WTC11 (cell line): ENCODE measurements at regions not wholly inside any gene's neighbourhood (a gene's known extent, or its start where the extent isn't known, plus 50 kb on each side); places are given as distances from the start of the nearest gene placed in this dataset.

Experiments
- ATAC-seq: fragments of 200-7000 bp; cut with Tn5 transposase; 2 replicates; pipeline ENCODE4 v1.10.0; 2021; ENCODE audit warnings: mild to moderate bottlenecking, moderate library complexity
- CTCF ChIA-PET: fragments of 300-600 bp; sonication (Branson Sonifier 250); formaldehyde crosslinking; loops from one replicate; lab custom pipeline; 2021; ENCODE audit warnings: antibody characterized with exemption; lab: Charles Lee
- POLR2A ChIA-PET: fragments of 350-600 bp; sonication (Branson Sonifier 250); formaldehyde crosslinking; loops from one replicate; lab custom pipeline; 2021; ENCODE audit warnings: antibody characterized with exemption; lab: Charles Lee
- DNase-seq: peaks from one replicate; pipeline ENCODE4 v3.0.0; 2021; ENCODE audit warnings: low spot score
- H3K27ac Mint-ChIP-seq: 2 replicates; pipeline ENCODE4 v1.8.0; 2021; ENCODE audit warnings: mixed read lengths
- H3K27me3 Mint-ChIP-seq: 2 replicates; pipeline ENCODE4 v1.8.0; 2021; ENCODE audit warnings: low read depth, mild to moderate bottlenecking, moderate library complexity, mixed read lengths
- H3K36me3 Mint-ChIP-seq: 2 replicates; pipeline ENCODE4 v1.8.0; 2021; ENCODE audit warnings: mixed read lengths
- H3K4me1 Mint-ChIP-seq: 2 replicates; pipeline ENCODE4 v1.8.0; 2022; ENCODE audit warnings: mixed read lengths
- H3K4me3 Mint-ChIP-seq: 2 replicates; pipeline ENCODE4 v1.8.0; 2021; ENCODE audit warnings: mild to moderate bottlenecking, moderate library complexity, mixed read lengths
- H3K9me3 Mint-ChIP-seq: 2 replicates; pipeline ENCODE4 v1.8.0; 2021; ENCODE audit warnings: mixed read lengths
- ATF1 ChIP-seq: sonication (generic); formaldehyde crosslinking; IDR thresholded peaks from 2 replicates; pipeline ENCODE4 v1.8.1; 2023; ENCODE audit warnings: mild to moderate bottlenecking, moderate library complexity, missing genetic modification reagents
- CBFB ChIP-seq: sonication (generic); formaldehyde crosslinking; IDR thresholded peaks from 2 replicates; pipeline ENCODE4 v1.8.1; 2022; ENCODE audit warnings: mild to moderate bottlenecking, low read depth, missing genetic modification reagents
- CREM ChIP-seq: sonication (generic); formaldehyde crosslinking; IDR thresholded peaks from 2 replicates; pipeline ENCODE4 v1.8.1; 2022; ENCODE audit warnings: mild to moderate bottlenecking, missing genetic modification reagents, moderate library complexity
- ESRRA ChIP-seq: sonication (generic); formaldehyde crosslinking; IDR thresholded peaks from 2 replicates; pipeline ENCODE4 v1.8.1; 2022; ENCODE audit warnings: mild to moderate bottlenecking, missing genetic modification reagents, borderline replicate concordance
- FOXJ3 ChIP-seq: sonication (generic); formaldehyde crosslinking; IDR thresholded peaks from 2 replicates; pipeline ENCODE4 v1.9.0; 2021; ENCODE audit warnings: missing genetic modification reagents, mild to moderate bottlenecking, borderline replicate concordance
- FOXK1 ChIP-seq: sonication (generic); formaldehyde crosslinking; IDR thresholded peaks from 2 replicates; pipeline ENCODE4 v1.8.0; 2022; ENCODE audit warnings: mild to moderate bottlenecking, moderate library complexity, missing genetic modification reagents
- FOXP1 ChIP-seq: sonication (generic); formaldehyde crosslinking; IDR thresholded peaks from 2 replicates; pipeline ENCODE4 v1.8.0; 2022; ENCODE audit warnings: missing genetic modification reagents, mild to moderate bottlenecking, moderate library complexity, borderline replicate concordance
- GRHL2 ChIP-seq: fragments of 250-450 bp; sonication (Bioruptor Pico); IDR thresholded peaks from 2 replicates; pipeline ENCODE4 v1.8.0; 2022; ENCODE audit warnings: mild to moderate bottlenecking, moderate library complexity; ENCODE audit not compliant: insufficient replicate concordance, severe bottlenecking
- KAT7 ChIP-seq: sonication (generic); formaldehyde crosslinking; IDR thresholded peaks from 2 replicates; pipeline ENCODE4 v1.8.1; 2023; ENCODE audit warnings: missing genetic modification reagents, mild to moderate bottlenecking, borderline replicate concordance
- MXD4 ChIP-seq: fragments of 250-450 bp; sonication (Bioruptor Pico); IDR thresholded peaks from 2 replicates; pipeline ENCODE4 v1.8.0; 2021; ENCODE audit warnings: mild to moderate bottlenecking, moderate library complexity, borderline replicate concordance
- NR3C1 ChIP-seq: sonication (generic); formaldehyde crosslinking; conservative IDR thresholded peaks from 2 replicates; pipeline ENCODE4 v1.8.1; 2023; ENCODE audit warnings: low read depth, mild to moderate bottlenecking, missing genetic modification reagents
- TCF7 ChIP-seq: sonication (generic); formaldehyde crosslinking; IDR thresholded peaks from 2 replicates; pipeline ENCODE4 v1.8.0; 2022; ENCODE audit warnings: mild to moderate bottlenecking, low read depth, missing genetic modification reagents, moderate library complexity
- TP53 ChIP-seq: sonication (generic); formaldehyde crosslinking; IDR thresholded peaks from 2 replicates; pipeline ENCODE4 v1.8.1; 2023; ENCODE audit warnings: mild to moderate bottlenecking, missing genetic modification reagents
- ZNF219 ChIP-seq: sonication (generic); formaldehyde crosslinking; IDR thresholded peaks from 2 replicates; pipeline ENCODE4 v1.8.0; 2023; ENCODE audit warnings: missing genetic modification reagents, mild to moderate bottlenecking, borderline replicate concordance
- ZNF232 ChIP-seq: sonication (generic); formaldehyde crosslinking; IDR thresholded peaks from 2 replicates; pipeline ENCODE4 v1.8.0; 2022; ENCODE audit warnings: mild to moderate bottlenecking, missing genetic modification reagents
- ZNF317 ChIP-seq: sonication (generic); formaldehyde crosslinking; IDR thresholded peaks from 2 replicates; pipeline ENCODE4 v1.8.1; 2023; ENCODE audit warnings: low read depth, mild to moderate bottlenecking, moderate library complexity, missing genetic modification reagents, borderline replicate concordance
- ZNF416 ChIP-seq: fragments of 250-450 bp; sonication (Bioruptor Pico); IDR thresholded peaks from 2 replicates; pipeline ENCODE4 v1.9.0; 2021; ENCODE audit warnings: mild to moderate bottlenecking, inconsistent platforms
- ZNF423 ChIP-seq: fragments of 250-450 bp; sonication (Bioruptor Pico); IDR thresholded peaks from 2 replicates; pipeline ENCODE4 v2.1.2; 2022; ENCODE audit warnings: mild to moderate bottlenecking, moderate library complexity
- TF ChIP-seq, protein P1 (sequence below): sonication (generic); formaldehyde crosslinking; IDR thresholded peaks from 2 replicates; pipeline ENCODE4 v1.8.0; 2022; ENCODE audit warnings: mild to moderate bottlenecking, missing genetic modification reagents
- TF ChIP-seq, protein P2 (sequence below): sonication (generic); formaldehyde crosslinking; IDR thresholded peaks from 2 replicates; pipeline ENCODE4 v1.8.0; 2022; ENCODE audit warnings: missing genetic modification reagents
- TF ChIP-seq, protein P3 (sequence below): fragments of 200-600 bp; IDR thresholded peaks from 2 replicates; pipeline ENCODE4 v1.8.0; 2022; ENCODE audit warnings: antibody characterized with exemption
- TF ChIP-seq, protein P4 (sequence below): sonication (generic); formaldehyde crosslinking; IDR thresholded peaks from 2 replicates; pipeline ENCODE4 v1.8.1; 2023; ENCODE audit warnings: mild to moderate bottlenecking, missing genetic modification reagents

DNA sequence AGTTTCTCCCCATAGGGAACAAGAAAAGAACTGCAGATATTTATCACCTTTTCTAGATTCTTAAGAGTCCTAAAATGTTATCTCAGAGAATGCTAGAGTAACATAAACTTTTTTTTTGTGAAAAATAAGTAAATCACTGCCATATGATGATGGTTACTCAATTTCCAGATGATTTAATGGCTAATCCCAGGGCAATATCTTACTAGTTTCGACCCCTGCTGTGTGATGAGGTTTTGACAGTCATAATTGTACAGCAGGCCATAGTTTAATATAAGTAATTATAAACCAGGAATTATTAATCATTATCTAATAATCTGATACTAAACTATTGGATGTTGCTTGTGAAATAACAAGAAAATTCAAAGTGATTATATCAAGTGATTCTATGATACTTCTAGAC lies 210.6 kb downstream of the HLX start:
- POLR2A ChIA-PET = no interaction called here

DNA sequence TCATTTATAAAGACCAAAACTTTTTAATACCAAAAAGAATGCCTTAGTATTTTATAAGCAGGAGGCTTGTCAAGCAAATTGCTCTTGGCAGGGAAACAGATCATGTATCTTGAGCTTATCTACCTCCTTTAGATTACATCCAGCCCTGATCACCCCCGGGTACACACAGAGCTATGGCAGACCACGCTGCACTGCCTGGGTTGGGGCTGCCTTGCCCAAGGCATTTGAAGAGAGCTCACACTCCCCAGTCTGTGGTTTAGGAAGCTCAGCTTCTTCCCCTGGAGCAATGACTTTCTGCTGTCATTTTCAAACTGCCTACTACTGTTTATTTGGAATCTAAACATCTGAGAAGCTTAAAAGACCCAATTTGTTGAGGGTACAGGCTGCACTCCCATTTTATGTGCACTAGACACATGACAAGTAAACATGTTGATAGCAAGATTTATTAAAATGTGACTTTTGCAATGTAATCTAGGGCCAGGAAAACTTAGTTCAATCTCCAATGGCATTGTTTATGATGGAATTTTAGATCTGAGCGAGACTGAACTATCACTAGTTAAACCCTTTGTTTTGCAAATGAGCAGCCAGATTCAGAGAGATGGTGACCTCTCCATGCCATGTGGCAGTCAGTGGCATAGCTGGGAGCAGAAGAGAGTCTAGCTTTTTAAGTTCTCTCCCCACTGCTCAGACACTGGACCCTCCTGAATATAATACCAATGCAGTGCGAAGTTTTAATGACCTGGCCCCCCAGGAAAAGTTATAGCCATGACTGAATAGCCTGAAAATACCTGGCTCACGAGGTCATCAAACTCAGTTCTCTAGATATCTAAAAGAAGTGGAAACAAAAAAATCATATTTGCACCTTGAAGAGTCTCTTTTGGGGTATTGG lies 214.9 kb downstream of the HLX start:
- Mint-ChIP-seq H3K27ac (no peak overlapping the region), H3K36me3 (no peaks in the 10 kb centered on the region)
- CTCF ChIA-PET = no interaction called here
- peak; percentile 65 for ATAC-seq
- TF ChIP-seq, protein P1, sequence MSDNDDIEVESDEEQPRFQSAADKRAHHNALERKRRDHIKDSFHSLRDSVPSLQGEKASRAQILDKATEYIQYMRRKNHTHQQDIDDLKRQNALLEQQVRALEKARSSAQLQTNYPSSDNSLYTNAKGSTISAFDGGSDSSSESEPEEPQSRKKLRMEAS (CRISPR knock-in tag) = no peak
- TF ChIP-seq CBFB (CRISPR knock-in tag) (no peak), ZNF423 (CRISPR knock-in tag) (no peak)
- TF ChIP-seq, all 79 proteins: peak for 0
- Mint-ChIP-seq H3K4me3 (no peak overlapping the region), H3K4me1 (peaks cover 8% of the 10 kb centered on the region), H3K27me3 (no peaks in the 10 kb centered on the region), H3K9me3 (no peaks in the 10 kb centered on the region)
- DNase-seq = no peak
- POLR2A ChIA-PET = interaction anchor here (1.1 kb wide), 1 partner anchor 10 kb away, joined by 5 read pairs; no protein-coding TSS in a partner anchor

More for the DNA sequence above, 210.6 kb downstream of the HLX start:
- Mint-ChIP-seq H3K27me3 (no peaks in the 10 kb centered on the region), H3K27ac (no peak overlapping the region), H3K4me1 (peaks cover 8% of the 10 kb centered on the region), H3K4me3 (no peak overlapping the region), H3K36me3 (no peaks in the 10 kb centered on the region), H3K9me3 (no peaks in the 10 kb centered on the region)
- no peak for DNase-seq
- CTCF ChIA-PET = no interaction called here
- TF ChIP-seq ZNF219 (no peak), ESRRA (CRISPR knock-in tag) (no peak), KAT7 (CRISPR knock-in tag) (no peak), NR3C1 (CRISPR knock-in tag) (no peak), ZNF317 (no peak), GRHL2 (CRISPR knock-in tag) (no peak), ZNF416 (CRISPR knock-in tag) (no peak), CREM (CRISPR knock-in tag) (no peak)
- TF ChIP-seq, protein P1 (CRISPR knock-in tag) = no peak
- TF ChIP-seq, protein P2, sequence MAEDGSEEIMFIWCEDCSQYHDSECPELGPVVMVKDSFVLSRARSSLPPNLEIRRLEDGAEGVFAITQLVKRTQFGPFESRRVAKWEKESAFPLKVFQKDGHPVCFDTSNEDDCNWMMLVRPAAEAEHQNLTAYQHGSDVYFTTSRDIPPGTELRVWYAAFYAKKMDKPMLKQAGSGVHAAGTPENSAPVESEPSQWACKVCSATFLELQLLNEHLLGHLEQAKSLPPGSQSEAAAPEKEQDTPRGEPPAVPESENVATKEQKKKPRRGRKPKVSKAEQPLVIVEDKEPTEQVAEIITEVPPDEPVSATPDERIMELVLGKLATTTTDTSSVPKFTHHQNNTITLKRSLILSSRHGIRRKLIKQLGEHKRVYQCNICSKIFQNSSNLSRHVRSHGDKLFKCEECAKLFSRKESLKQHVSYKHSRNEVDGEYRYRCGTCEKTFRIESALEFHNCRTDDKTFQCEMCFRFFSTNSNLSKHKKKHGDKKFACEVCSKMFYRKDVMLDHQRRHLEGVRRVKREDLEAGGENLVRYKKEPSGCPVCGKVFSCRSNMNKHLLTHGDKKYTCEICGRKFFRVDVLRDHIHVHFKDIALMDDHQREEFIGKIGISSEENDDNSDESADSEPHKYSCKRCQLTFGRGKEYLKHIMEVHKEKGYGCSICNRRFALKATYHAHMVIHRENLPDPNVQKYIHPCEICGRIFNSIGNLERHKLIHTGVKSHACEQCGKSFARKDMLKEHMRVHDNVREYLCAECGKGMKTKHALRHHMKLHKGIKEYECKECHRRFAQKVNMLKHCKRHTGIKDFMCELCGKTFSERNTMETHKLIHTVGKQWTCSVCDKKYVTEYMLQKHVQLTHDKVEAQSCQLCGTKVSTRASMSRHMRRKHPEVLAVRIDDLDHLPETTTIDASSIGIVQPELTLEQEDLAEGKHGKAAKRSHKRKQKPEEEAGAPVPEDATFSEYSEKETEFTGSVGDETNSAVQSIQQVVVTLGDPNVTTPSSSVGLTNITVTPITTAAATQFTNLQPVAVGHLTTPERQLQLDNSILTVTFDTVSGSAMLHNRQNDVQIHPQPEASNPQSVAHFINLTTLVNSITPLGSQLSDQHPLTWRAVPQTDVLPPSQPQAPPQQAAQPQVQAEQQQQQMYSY (CRISPR knock-in tag) = no peak
- TF ChIP-seq, protein P3, sequence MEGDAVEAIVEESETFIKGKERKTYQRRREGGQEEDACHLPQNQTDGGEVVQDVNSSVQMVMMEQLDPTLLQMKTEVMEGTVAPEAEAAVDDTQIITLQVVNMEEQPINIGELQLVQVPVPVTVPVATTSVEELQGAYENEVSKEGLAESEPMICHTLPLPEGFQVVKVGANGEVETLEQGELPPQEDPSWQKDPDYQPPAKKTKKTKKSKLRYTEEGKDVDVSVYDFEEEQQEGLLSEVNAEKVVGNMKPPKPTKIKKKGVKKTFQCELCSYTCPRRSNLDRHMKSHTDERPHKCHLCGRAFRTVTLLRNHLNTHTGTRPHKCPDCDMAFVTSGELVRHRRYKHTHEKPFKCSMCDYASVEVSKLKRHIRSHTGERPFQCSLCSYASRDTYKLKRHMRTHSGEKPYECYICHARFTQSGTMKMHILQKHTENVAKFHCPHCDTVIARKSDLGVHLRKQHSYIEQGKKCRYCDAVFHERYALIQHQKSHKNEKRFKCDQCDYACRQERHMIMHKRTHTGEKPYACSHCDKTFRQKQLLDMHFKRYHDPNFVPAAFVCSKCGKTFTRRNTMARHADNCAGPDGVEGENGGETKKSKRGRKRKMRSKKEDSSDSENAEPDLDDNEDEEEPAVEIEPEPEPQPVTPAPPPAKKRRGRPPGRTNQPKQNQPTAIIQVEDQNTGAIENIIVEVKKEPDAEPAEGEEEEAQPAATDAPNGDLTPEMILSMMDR = no peak
- ATAC-seq = no peak

DNA sequence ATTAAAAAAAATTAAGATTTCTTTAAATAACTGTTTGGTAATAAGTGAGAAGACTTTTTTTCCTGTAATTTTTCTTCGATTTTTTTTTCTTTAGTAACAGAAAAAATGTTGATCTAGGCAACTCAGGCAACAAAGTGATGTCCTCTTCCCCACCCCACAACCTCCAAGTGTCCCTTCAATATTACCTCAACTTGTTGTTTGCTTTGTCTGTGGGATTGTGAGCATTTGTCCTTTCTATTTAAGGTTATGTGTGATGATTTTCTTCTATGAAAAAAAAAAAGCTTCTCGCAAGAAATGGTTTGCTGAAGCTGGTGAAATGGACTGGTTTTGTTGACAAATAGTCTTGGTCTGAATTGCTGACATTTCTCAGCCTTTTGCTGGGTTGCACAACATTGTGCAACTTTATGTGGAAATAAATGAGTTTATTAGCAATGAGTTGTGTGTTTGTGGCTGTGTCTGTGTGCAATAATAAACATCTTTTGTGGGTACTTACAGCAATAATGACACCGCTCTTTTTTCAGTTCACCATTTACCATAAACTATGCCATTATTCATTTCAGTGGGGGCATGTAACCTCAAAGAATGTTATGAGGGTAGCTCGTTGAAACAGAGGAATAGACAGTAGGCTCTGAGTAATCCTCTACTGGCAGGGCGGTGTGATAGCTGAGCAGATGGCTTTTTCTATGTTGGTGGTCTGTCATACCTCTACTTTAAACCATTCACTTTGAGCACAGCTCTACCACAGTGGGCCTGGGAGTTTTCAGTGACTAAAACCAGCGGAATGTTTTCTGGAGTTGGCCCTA lies 218.4 kb downstream of the HLX start:
- CTCF ChIA-PET = no interaction called here
- H3K27me3 Mint-ChIP-seq = no peaks in the 10 kb centered on the region
- H3K36me3 Mint-ChIP-seq = no peaks in the 10 kb centered on the region
- TF ChIP-seq FOXJ3 (no peak), ATF1 (CRISPR knock-in tag) (no peak), FOXK1 (CRISPR knock-in tag) (no peak), TP53 (CRISPR knock-in tag) (no peak), MXD4 (CRISPR knock-in tag) (no peak), TCF7 (CRISPR knock-in tag) (no peak), FOXP1 (CRISPR knock-in tag) (no peak), ZNF232 (CRISPR knock-in tag) (no peak)
- TF ChIP-seq, protein P4, sequence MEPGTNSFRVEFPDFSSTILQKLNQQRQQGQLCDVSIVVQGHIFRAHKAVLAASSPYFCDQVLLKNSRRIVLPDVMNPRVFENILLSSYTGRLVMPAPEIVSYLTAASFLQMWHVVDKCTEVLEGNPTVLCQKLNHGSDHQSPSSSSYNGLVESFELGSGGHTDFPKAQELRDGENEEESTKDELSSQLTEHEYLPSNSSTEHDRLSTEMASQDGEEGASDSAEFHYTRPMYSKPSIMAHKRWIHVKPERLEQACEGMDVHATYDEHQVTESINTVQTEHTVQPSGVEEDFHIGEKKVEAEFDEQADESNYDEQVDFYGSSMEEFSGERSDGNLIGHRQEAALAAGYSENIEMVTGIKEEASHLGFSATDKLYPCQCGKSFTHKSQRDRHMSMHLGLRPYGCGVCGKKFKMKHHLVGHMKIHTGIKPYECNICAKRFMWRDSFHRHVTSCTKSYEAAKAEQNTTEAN = no peak
- TF ChIP-seq, protein P1 (CRISPR knock-in tag) = no peak
- DNase-seq (no peak), ATAC-seq (no peak)
- POLR2A ChIA-PET = no interaction called here
- no peak overlapping the region for H3K4me3 Mint-ChIP-seq
- no peaks in the 10 kb centered on the region for H3K9me3 Mint-ChIP-seq
- H3K4me1 Mint-ChIP-seq = peaks cover 8% of the 10 kb centered on the region
- no peak overlapping the region for H3K27ac Mint-ChIP-seq
